IPS-15b (cell line): ENCODE measurements at regions not wholly inside any gene's neighbourhood (a gene's known extent, or its start where the extent isn't known, plus 50 kb on each side); places are given as distances from the start of the nearest gene placed in this dataset.

Experiments used
- H3K27me3 ChIP-seq: one replicate; pipeline ENCODE4 v1.6.1; 2013; ENCODE audit warnings: low read length; ENCODE audit not compliant: control insufficient read depth, insufficient read depth
- H3K36me3 ChIP-seq: one replicate; pipeline ENCODE4 v1.6.1; 2013; ENCODE audit warnings: low read length; ENCODE audit not compliant: control insufficient read depth, insufficient read depth
- H3K4me1 ChIP-seq: one replicate; pipeline ENCODE4 v1.6.1; 2013; ENCODE audit warnings: mild to moderate bottlenecking, low read length; ENCODE audit not compliant: control insufficient read depth, insufficient read depth
- H3K4me3 ChIP-seq: one replicate; pipeline ENCODE4 v1.5.1; 2013; ENCODE audit warnings: low read depth, low read length
- H3K9ac ChIP-seq: one replicate; pipeline ENCODE4 v1.6.1; 2013; ENCODE audit warnings: low read depth, mild to moderate bottlenecking, low read length
- H3K9me3 ChIP-seq: one replicate; pipeline ENCODE4 v1.6.1; 2013; ENCODE audit warnings: mild to moderate bottlenecking, low read length; ENCODE audit not compliant: control insufficient read depth, insufficient read depth

- no peaks in the 10 kb centered on the region for H3K4me1 ChIP-seq
- H3K4me3 ChIP-seq: no peak overlapping the region
- H3K27me3 ChIP-seq: no peaks in the 10 kb centered on the region
- no peaks in the 10 kb centered on the region for H3K36me3 ChIP-seq
- H3K9ac ChIP-seq: no peak overlapping the region
- no peaks in the 10 kb centered on the region for H3K9me3 ChIP-seq
Observed at GRCh38 chr4:1505511-1506460, 99.5 kb upstream of the NKX1-1 start.

- Histone ChIP-seq H3K4me3 (no peak overlapping the region), H3K9ac (no peak overlapping the region), H3K27me3 (no peaks in the 10 kb centered on the region), H3K36me3 (no peaks in the 10 kb centered on the region), H3K9me3 (no peaks in the 10 kb centered on the region), H3K4me1 (no peaks in the 10 kb centered on the region)
Observed at GRCh38 chr4:1504595-1505500, 98.6 kb upstream of the NKX1-1 start.

- Histone ChIP-seq H3K9me3 (no peaks in the 10 kb centered on the region), H3K36me3 (no peaks in the 10 kb centered on the region), H3K4me3 (no peak overlapping the region), H3K4me1 (no peaks in the 10 kb centered on the region), H3K9ac (no peak overlapping the region), H3K27me3 (no peaks in the 10 kb centered on the region)
Observed at GRCh38 chr4:1503583-1504471, 97.6 kb upstream of the NKX1-1 start.

GRCh38 chr4:1502976-1503375, 96.7 kb upstream of the NKX1-1 start:
- no peaks in the 10 kb centered on the region for H3K4me1 ChIP-seq
- no peaks in the 10 kb centered on the region for H3K27me3 ChIP-seq
- H3K4me3 ChIP-seq: no peak overlapping the region
- H3K9me3 ChIP-seq: no peaks in the 10 kb centered on the region
- no peak overlapping the region for H3K9ac ChIP-seq
- H3K36me3 ChIP-seq: no peaks in the 10 kb centered on the region

GRCh38 chr4:1502501-1502886, 96.3 kb upstream of the NKX1-1 start:
- H3K9me3 ChIP-seq: no peaks in the 10 kb centered on the region
- no peaks in the 10 kb centered on the region for H3K27me3 ChIP-seq
- no peak overlapping the region for H3K4me3 ChIP-seq
- no peaks in the 10 kb centered on the region for H3K4me1 ChIP-seq
- no peak overlapping the region for H3K9ac ChIP-seq
- H3K36me3 ChIP-seq: no peaks in the 10 kb centered on the region

- H3K9ac ChIP-seq: no peak overlapping the region
- H3K4me3 ChIP-seq: no peak overlapping the region
- no peaks in the 10 kb centered on the region for H3K27me3 ChIP-seq
- no peaks in the 10 kb centered on the region for H3K9me3 ChIP-seq
- no peaks in the 10 kb centered on the region for H3K36me3 ChIP-seq
- no peaks in the 10 kb centered on the region for H3K4me1 ChIP-seq
Observed at GRCh38 chr4:1501754-1502500, 95.7 kb upstream of the NKX1-1 start.

GRCh38 chr4:1500966-1501753, 94.9 kb upstream of the NKX1-1 start:
- no peak overlapping the region for H3K4me3 ChIP-seq
- no peaks in the 10 kb centered on the region for H3K36me3 ChIP-seq
- no peak overlapping the region for H3K9ac ChIP-seq
- no peaks in the 10 kb centered on the region for H3K9me3 ChIP-seq
- no peaks in the 10 kb centered on the region for H3K27me3 ChIP-seq
- no peaks in the 10 kb centered on the region for H3K4me1 ChIP-seq

- no peaks in the 10 kb centered on the region for H3K27me3 ChIP-seq
Observed at GRCh38 chr4:1500231-1500965, 94.2 kb upstream of the NKX1-1 start.

GRCh38 chr4:1499465-1499864, 93.2 kb upstream of the NKX1-1 start:
- no peaks in the 10 kb centered on the region for H3K4me1 ChIP-seq
- H3K4me3 ChIP-seq: no peak overlapping the region
- H3K27me3 ChIP-seq: no peaks in the 10 kb centered on the region
- no peaks in the 10 kb centered on the region for H3K9me3 ChIP-seq
- H3K9ac ChIP-seq: no peak overlapping the region
- H3K36me3 ChIP-seq: no peaks in the 10 kb centered on the region

More at GRCh38 chr4:1500231-1500965, 94.2 kb upstream of the NKX1-1 start:
- no peaks in the 10 kb centered on the region for H3K36me3 ChIP-seq
- no peak overlapping the region for H3K9ac ChIP-seq
- H3K4me3 ChIP-seq: no peak overlapping the region
- H3K4me1 ChIP-seq: no peaks in the 10 kb centered on the region
- no peaks in the 10 kb centered on the region for H3K9me3 ChIP-seq
